A673 (cell line): ENCODE measurements at regions not wholly inside any gene's neighbourhood (a gene's known extent, or its start where the extent isn't known, plus 50 kb on each side); places are given as distances from the start of the nearest gene placed in this dataset.

Experiments used
- CTCF ChIP-seq: fragments of 300-800, 200-600 bp; sonication (generic); conservative IDR thresholded peaks from 2 replicates; pipeline ENCODE4 v1.5.1; 2017; ENCODE audit warnings: low read depth, mild to moderate bottlenecking, antibody characterized with exemption, low read length, moderate library complexity, mixed read lengths
- EZH2 ChIP-seq: fragments of 200-600 bp; sonication (generic); IDR thresholded peaks from 2 replicates; pipeline ENCODE4 v1.6.1; 2017; ENCODE audit warnings: borderline replicate concordance, low read depth, mild to moderate bottlenecking, mixed read lengths, antibody characterized with exemption, low read length; ENCODE audit not compliant: poor library complexity, severe bottlenecking

GRCh38 chr19:21617740-21618339 lies 112.4 kb downstream of the ZNF429 start:
- TF ChIP-seq CTCF (no peak), EZH2 (no peak)
